Thymus (tissue), 11 donors: ENCODE measurements at regions not wholly inside any gene's neighbourhood (a gene's known extent, or its start where the extent isn't known, plus 50 kb on each side); places are given as distances from the start of the nearest gene placed in this dataset.

Source experiments
- DNase-seq, 9 donors: peaks; one replicate each; pipeline ENCODE4 v3.0.0-alpha.2; 2013; ENCODE audit warnings: low spot score in 9 of 9, low read depth in 6 of 9, missing footprints in 1 of 9
- H3K27ac ChIP-seq, 2 donors: one replicate each; pipeline ENCODE4 v1.5.1; 2013; ENCODE audit warnings: control low read depth in 1 of 2, low read depth in 1 of 2, low read length in 1 of 2, mild to moderate bottlenecking in 1 of 2, moderate library complexity in 1 of 2
- H3K27me3 ChIP-seq, 2 donors: one replicate each; pipeline ENCODE4 v1.5.1; 2013; ENCODE audit warnings: low read length in 1 of 2; ENCODE audit not compliant: control insufficient read depth in 2 of 2, insufficient read depth in 1 of 2
- H3K36me3 ChIP-seq, 2 donors: one replicate each; pipeline ENCODE4 v1.5.1; 2013; ENCODE audit warnings: low read length in 1 of 2, mild to moderate bottlenecking in 1 of 2, moderate library complexity in 1 of 2; ENCODE audit not compliant: control insufficient read depth in 2 of 2, insufficient read depth in 2 of 2
- H3K4me1 ChIP-seq, 2 donors: one replicate each; pipeline ENCODE4 v1.5.1; 2013; ENCODE audit warnings: low read length in 2 of 2; ENCODE audit not compliant: control insufficient read depth in 2 of 2, insufficient read depth in 2 of 2
- H3K4me3 ChIP-seq, 2 donors: one replicate each; pipeline ENCODE4 v1.5.1; 2013; ENCODE audit warnings: low read length in 2 of 2, control low read depth in 1 of 2, mild to moderate bottlenecking in 1 of 2
- H3K9me3 ChIP-seq, 2 donors: one replicate each; pipeline ENCODE4 v1.5.1; 2013; ENCODE audit warnings: low read length in 1 of 2, mild to moderate bottlenecking in 1 of 2; ENCODE audit not compliant: control insufficient read depth in 2 of 2, insufficient read depth in 1 of 2
- WGBS: extraction: QIAGEN DNeasy Blood & Tissue Kit; methylation state at CpG from one replicate; pipeline ENCODE4 v1.1.7; 2013; 5-methylcytosine and 5-hydroxymethylcytosine counted together
- donor health status: healthy.

- Histone ChIP-seq H3K4me1 (peaks cover 10 to 21% of the 10 kb centered on the region in 2 donors), H3K36me3 (no peaks in the 10 kb centered on the region), H3K27me3 (no peaks in the 10 kb centered on the region), H3K4me3 (no peak overlapping the region), H3K9me3 (peaks cover 0 to 8% of the 10 kb centered on the region in 2 donors), H3K27ac (no peak overlapping the region)
- WGBS: 91% methylated on average over 4 of the region's 4 CpGs
- DNase-seq: no peak
These were observed 150.8 kb downstream of the TMEM200A start for GRCh38 chr6:130516604-130517003.

- no peak for DNase-seq
- peaks cover 10 to 21% of the 10 kb centered on the region in 2 donors for H3K4me1 ChIP-seq
- peaks cover 0 to 10% of the 10 kb centered on the region in 2 donors for H3K9me3 ChIP-seq
- WGBS: 92% methylated on average over 3 of the region's 3 CpGs
- no peak overlapping the region for H3K27ac ChIP-seq
- H3K36me3 ChIP-seq: no peaks in the 10 kb centered on the region
- no peaks in the 10 kb centered on the region for H3K27me3 ChIP-seq
- no peak overlapping the region for H3K4me3 ChIP-seq
These were observed 151.7 kb downstream of the TMEM200A start for GRCh38 chr6:130517444-130517931.

GRCh38 chr6:130518588-130518987, 152.8 kb downstream of the TMEM200A start:
- no peak for DNase-seq
- no peaks in the 10 kb centered on the region for H3K36me3 ChIP-seq
- H3K27ac ChIP-seq: no peak overlapping the region
- H3K4me1 ChIP-seq: peaks cover 9 to 21% of the 10 kb centered on the region in 2 donors
- H3K9me3 ChIP-seq: peaks cover 0 to 10% of the 10 kb centered on the region in 2 donors
- no peak overlapping the region for H3K4me3 ChIP-seq
- H3K27me3 ChIP-seq: no peaks in the 10 kb centered on the region

- 62% methylated on average over 3 of the region's 3 CpGs for WGBS
- H3K27ac ChIP-seq: no peak overlapping the region
- H3K9me3 ChIP-seq: peaks cover 0 to 10% of the 10 kb centered on the region in 2 donors
- no peaks in the 10 kb centered on the region for H3K27me3 ChIP-seq
- H3K36me3 ChIP-seq: no peaks in the 10 kb centered on the region
- DNase-seq: no peak
- peaks cover 8 to 31% of the 10 kb centered on the region in 2 donors for H3K4me1 ChIP-seq
- no peak overlapping the region for H3K4me3 ChIP-seq
These were observed 154.4 kb downstream of the TMEM200A start for GRCh38 chr6:130520221-130520620.

- Histone ChIP-seq H3K4me1 (peaks cover 11 to 36% of the 10 kb centered on the region in 2 donors), H3K27ac (no peak overlapping the region), H3K36me3 (no peaks in the 10 kb centered on the region), H3K9me3 (peaks cover 0 to 8% of the 10 kb centered on the region in 2 donors), H3K27me3 (no peaks in the 10 kb centered on the region), H3K4me3 (no peak overlapping the region)
- DNase-seq: no peak
- 64% methylated on average over 3 of the region's 3 CpGs for WGBS
These were observed 155.0 kb downstream of the TMEM200A start for GRCh38 chr6:130520801-130521200.

GRCh38 chr6:130524552-130524951, 158.7 kb downstream of the TMEM200A start:
- H3K9me3 ChIP-seq: peaks cover 0 to 6% of the 10 kb centered on the region in 2 donors

GRCh38 chr6:130525408-130525807, 159.6 kb downstream of the TMEM200A start:
- Histone ChIP-seq H3K4me1 (peaks cover 9 to 34% of the 10 kb centered on the region in 2 donors), H3K4me3 (no peak overlapping the region), H3K27me3 (no peaks in the 10 kb centered on the region), H3K27ac (peak overlapping the region; percentile 74 to 90), H3K36me3 (no peaks in the 10 kb centered on the region), H3K9me3 (peaks cover 0 to 12% of the 10 kb centered on the region in 2 donors)
- peak in 7 of 9 donors; percentile 33 to 79 (median 53) for DNase-seq
- 20% methylated on average over 1 of the region's 1 CpG for WGBS

More at GRCh38 chr6:130524552-130524951, 158.7 kb downstream of the TMEM200A start:
- peaks cover 9 to 34% of the 10 kb centered on the region in 2 donors for H3K4me1 ChIP-seq
- 90% methylated on average over 5 of the region's 5 CpGs for WGBS
- DNase-seq: peak in 7 of 9 donors; percentile 26 to 85 (median 35)
- no peaks in the 10 kb centered on the region for H3K27me3 ChIP-seq
- peak overlapping the region; percentile 74 to 90 for H3K27ac ChIP-seq
- no peak overlapping the region for H3K4me3 ChIP-seq
- H3K36me3 ChIP-seq: no peaks in the 10 kb centered on the region

GRCh38 chr6:130526466-130526865, 160.6 kb downstream of the TMEM200A start:
- DNase-seq: no peak
- no peaks in the 10 kb centered on the region for H3K36me3 ChIP-seq
- no peak overlapping the region for H3K4me3 ChIP-seq
- peaks cover 0 to 9% of the 10 kb centered on the region in 2 donors for H3K9me3 ChIP-seq
- WGBS: 96% methylated on average over 3 of the region's 3 CpGs
- no peak overlapping the region for H3K27ac ChIP-seq
- peaks cover 9 to 30% of the 10 kb centered on the region in 2 donors for H3K4me1 ChIP-seq
- H3K27me3 ChIP-seq: no peaks in the 10 kb centered on the region

GRCh38 chr6:130527173-130527572, 161.4 kb downstream of the TMEM200A start:
- H3K27ac ChIP-seq: no peak overlapping the region
- peaks cover 9 to 30% of the 10 kb centered on the region in 2 donors for H3K4me1 ChIP-seq
- peaks cover 0 to 6% of the 10 kb centered on the region in 2 donors for H3K9me3 ChIP-seq
- no peaks in the 10 kb centered on the region for H3K36me3 ChIP-seq
- DNase-seq: no peak
- 95% methylated on average over 1 of the region's 1 CpG for WGBS
- no peak overlapping the region for H3K4me3 ChIP-seq
- no peaks in the 10 kb centered on the region for H3K27me3 ChIP-seq
